Body of pancreas (tissue), 4 donors: ENCODE measurements at regions not wholly inside any gene's neighbourhood (a gene's known extent, or its start where the extent isn't known, plus 50 kb on each side); places are given as distances from the start of the nearest gene placed in this dataset.

Experiments
- POLR2A ChIP-seq, 3 donors: fragments of 450-650 bp; IDR thresholded peaks; one replicate each; pipeline ENCODE4 v1.6.1; 2016; ENCODE audit warnings: antibody characterized with exemption in 3 of 3, mild to moderate bottlenecking in 2 of 3
- TF ChIP-seq, protein P1 (sequence below), 7 experiments: fragments of 450-650 bp in 4 of 7; fragments of 200-600 bp in 3 of 7; sonication (generic) in 3 of 7; IDR thresholded peaks; one replicate each; pipeline ENCODE4 v1.5.1; 2016 to 2019; ENCODE audit warnings: antibody characterized with exemption in 7 of 7

DNA sequence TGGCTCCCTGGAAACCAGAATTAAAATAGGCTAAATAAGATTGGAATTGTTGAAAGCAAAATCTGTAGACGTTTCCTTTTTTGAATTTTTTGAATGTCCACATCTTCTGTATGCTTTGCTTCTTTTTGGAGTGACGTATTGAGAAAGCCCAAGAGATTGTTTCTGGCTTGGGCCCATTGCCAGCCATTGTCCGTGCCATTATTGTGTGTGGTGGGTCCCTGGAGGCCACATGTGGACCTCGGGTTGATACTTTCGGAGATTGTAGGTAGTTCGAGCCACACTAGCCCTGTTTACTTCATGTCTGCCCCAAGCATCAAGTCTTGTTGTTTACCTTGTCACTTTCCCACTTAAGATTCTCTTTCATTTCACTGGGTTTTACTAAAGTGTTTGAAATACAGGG is 106.0 kb downstream of the PALM2AKAP2 start:
- no peak for TF ChIP-seq POLR2A (IDR thresholded peaks at IDR 0.05)
- TF ChIP-seq, protein P1, sequence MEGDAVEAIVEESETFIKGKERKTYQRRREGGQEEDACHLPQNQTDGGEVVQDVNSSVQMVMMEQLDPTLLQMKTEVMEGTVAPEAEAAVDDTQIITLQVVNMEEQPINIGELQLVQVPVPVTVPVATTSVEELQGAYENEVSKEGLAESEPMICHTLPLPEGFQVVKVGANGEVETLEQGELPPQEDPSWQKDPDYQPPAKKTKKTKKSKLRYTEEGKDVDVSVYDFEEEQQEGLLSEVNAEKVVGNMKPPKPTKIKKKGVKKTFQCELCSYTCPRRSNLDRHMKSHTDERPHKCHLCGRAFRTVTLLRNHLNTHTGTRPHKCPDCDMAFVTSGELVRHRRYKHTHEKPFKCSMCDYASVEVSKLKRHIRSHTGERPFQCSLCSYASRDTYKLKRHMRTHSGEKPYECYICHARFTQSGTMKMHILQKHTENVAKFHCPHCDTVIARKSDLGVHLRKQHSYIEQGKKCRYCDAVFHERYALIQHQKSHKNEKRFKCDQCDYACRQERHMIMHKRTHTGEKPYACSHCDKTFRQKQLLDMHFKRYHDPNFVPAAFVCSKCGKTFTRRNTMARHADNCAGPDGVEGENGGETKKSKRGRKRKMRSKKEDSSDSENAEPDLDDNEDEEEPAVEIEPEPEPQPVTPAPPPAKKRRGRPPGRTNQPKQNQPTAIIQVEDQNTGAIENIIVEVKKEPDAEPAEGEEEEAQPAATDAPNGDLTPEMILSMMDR (IDR thresholded peaks at IDR 0.05) = no peak
